ENCODE measurements at regions not wholly inside any gene's neighbourhood (a gene's known extent, or its start where the extent isn't known, plus 50 kb on each side); places are given as distances from the start of the nearest gene placed in this dataset.
"Not testable (repeated sequence)": the region's sequence is repeated elsewhere in the genome, so short reads cannot be mapped to it uniquely, and the experiment has no call there.

DNA sequence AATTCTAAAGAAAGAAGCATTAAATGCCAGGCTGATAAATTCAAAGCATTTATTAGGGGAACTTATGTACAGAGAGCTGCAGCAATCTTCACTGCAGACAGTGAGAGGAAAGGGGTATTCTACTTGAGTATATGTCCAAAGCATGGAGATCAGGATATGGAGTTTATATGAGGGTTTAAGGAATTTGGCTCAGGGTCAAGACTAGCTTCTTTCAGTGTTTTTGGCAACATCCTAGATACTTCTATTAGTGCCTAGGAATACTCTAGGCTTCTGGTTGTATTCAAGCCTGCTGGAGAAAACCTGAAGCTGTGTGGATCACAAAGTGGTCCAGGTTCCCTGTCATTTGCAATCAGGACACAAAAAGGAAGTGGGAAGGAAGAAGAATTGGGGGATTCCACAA, 194.6 kb downstream of the CETN3 start:
- no peak overlapping the region for H3K27ac ChIP-seq (ENCODE audit: low read depth in 2 of 2, low read length in 2 of 2)
- TF ChIP-seq, protein P1, sequence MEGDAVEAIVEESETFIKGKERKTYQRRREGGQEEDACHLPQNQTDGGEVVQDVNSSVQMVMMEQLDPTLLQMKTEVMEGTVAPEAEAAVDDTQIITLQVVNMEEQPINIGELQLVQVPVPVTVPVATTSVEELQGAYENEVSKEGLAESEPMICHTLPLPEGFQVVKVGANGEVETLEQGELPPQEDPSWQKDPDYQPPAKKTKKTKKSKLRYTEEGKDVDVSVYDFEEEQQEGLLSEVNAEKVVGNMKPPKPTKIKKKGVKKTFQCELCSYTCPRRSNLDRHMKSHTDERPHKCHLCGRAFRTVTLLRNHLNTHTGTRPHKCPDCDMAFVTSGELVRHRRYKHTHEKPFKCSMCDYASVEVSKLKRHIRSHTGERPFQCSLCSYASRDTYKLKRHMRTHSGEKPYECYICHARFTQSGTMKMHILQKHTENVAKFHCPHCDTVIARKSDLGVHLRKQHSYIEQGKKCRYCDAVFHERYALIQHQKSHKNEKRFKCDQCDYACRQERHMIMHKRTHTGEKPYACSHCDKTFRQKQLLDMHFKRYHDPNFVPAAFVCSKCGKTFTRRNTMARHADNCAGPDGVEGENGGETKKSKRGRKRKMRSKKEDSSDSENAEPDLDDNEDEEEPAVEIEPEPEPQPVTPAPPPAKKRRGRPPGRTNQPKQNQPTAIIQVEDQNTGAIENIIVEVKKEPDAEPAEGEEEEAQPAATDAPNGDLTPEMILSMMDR (IDR thresholded peaks at IDR 0.05; ENCODE audit: borderline replicate concordance, extremely low read depth, insufficient read depth): no peak
- no peak for DNase-seq
- H3K9me3 ChIP-seq (ENCODE audit: control insufficient read depth in 2 of 3, insufficient read depth in 1 of 3, low read length in 3 of 3): no peaks in the 10 kb centered on the region
- no peaks in the 10 kb centered on the region for H3K4me1 ChIP-seq (ENCODE audit: control insufficient read depth in 2 of 3, insufficient read depth in 2 of 3, low read depth in 1 of 3, low read length in 3 of 3)
- intact Hi-C loops (cut with DNase I): no loop called here
- no peaks in the 10 kb centered on the region for H3K36me3 ChIP-seq (ENCODE audit: control insufficient read depth in 2 of 3, insufficient read depth in 3 of 3, low read length in 3 of 3)
- FAIRE-seq: no peak
- no peaks in the 10 kb centered on the region for H3K27me3 ChIP-seq (ENCODE audit: control insufficient read depth, insufficient read depth, low read length)
- H3K9ac ChIP-seq (ENCODE audit: low read length in 3 of 3): no peak overlapping the region
- H3K4me3 ChIP-seq (ENCODE audit: low read length in 3 of 3): no peak overlapping the region

- DNase-seq: peak in 1 of 5 donors; percentile 14
- H3K9ac ChIP-seq (ENCODE audit: low read length in 3 of 3); intact Hi-C loops (cut with DNase I); H3K27ac ChIP-seq (ENCODE audit: low read depth in 2 of 2, low read length in 2 of 2); H3K4me3 ChIP-seq (ENCODE audit: low read length in 3 of 3); H3K4me1 ChIP-seq (ENCODE audit: control insufficient read depth in 2 of 3, insufficient read depth in 2 of 3, low read depth in 1 of 3, low read length in 3 of 3); H3K9me3 ChIP-seq (ENCODE audit: control insufficient read depth in 2 of 3, insufficient read depth in 1 of 3, low read length in 3 of 3); H3K36me3 ChIP-seq (ENCODE audit: control insufficient read depth in 2 of 3, insufficient read depth in 3 of 3, low read length in 3 of 3); H3K27me3 ChIP-seq (ENCODE audit: control insufficient read depth, insufficient read depth, low read length); FAIRE-seq: not testable (repeated sequence)
These were observed 201.2 kb downstream of the CETN3 start for GRCh38 chr5:90208323-90208722.

- no peak overlapping the region for H3K4me3 ChIP-seq (ENCODE audit: low read length in 3 of 3)
- no peak for DNase-seq
- TF ChIP-seq, protein P1 (IDR thresholded peaks at IDR 0.05; ENCODE audit: borderline replicate concordance, extremely low read depth, insufficient read depth): no peak
- no peak for FAIRE-seq
- no peaks in the 10 kb centered on the region for H3K9me3 ChIP-seq (ENCODE audit: control insufficient read depth in 2 of 3, insufficient read depth in 1 of 3, low read length in 3 of 3)
- H3K27ac ChIP-seq (ENCODE audit: low read depth in 2 of 2, low read length in 2 of 2): no peak overlapping the region
- H3K36me3 ChIP-seq (ENCODE audit: control insufficient read depth in 2 of 3, insufficient read depth in 3 of 3, low read length in 3 of 3): no peaks in the 10 kb centered on the region
- H3K4me1 ChIP-seq (ENCODE audit: control insufficient read depth in 2 of 3, insufficient read depth in 2 of 3, low read depth in 1 of 3, low read length in 3 of 3): no peaks in the 10 kb centered on the region
- intact Hi-C loops (cut with DNase I): no loop called here
- no peaks in the 10 kb centered on the region for H3K27me3 ChIP-seq (ENCODE audit: control insufficient read depth, insufficient read depth, low read length)
- no peak overlapping the region for H3K9ac ChIP-seq (ENCODE audit: low read length in 3 of 3)
These were observed 207.6 kb downstream of the CETN3 start for GRCh38 chr5:90201923-90202322.

GRCh38 chr5:90193185-90193822, 216.3 kb downstream of the CETN3 start:
- FAIRE-seq: no peak
- H3K36me3 ChIP-seq (ENCODE audit: control insufficient read depth in 2 of 3, insufficient read depth in 3 of 3, low read length in 3 of 3): no peaks in the 10 kb centered on the region
- H3K9me3 ChIP-seq (ENCODE audit: control insufficient read depth in 2 of 3, insufficient read depth in 1 of 3, low read length in 3 of 3): no peaks in the 10 kb centered on the region
- no peaks in the 10 kb centered on the region for H3K4me1 ChIP-seq (ENCODE audit: control insufficient read depth in 2 of 3, insufficient read depth in 2 of 3, low read depth in 1 of 3, low read length in 3 of 3)
- peak in 1 of 5 donors; percentile 19 for DNase-seq
- H3K27ac ChIP-seq (ENCODE audit: low read depth in 2 of 2, low read length in 2 of 2): no peak overlapping the region
- H3K27me3 ChIP-seq (ENCODE audit: control insufficient read depth, insufficient read depth, low read length): no peaks in the 10 kb centered on the region
- no peak overlapping the region for H3K4me3 ChIP-seq (ENCODE audit: low read length in 3 of 3)
- H3K9ac ChIP-seq (ENCODE audit: low read length in 3 of 3): no peak overlapping the region
- intact Hi-C loops (cut with DNase I): no loop called here
- TF ChIP-seq, protein P1 (IDR thresholded peaks at IDR 0.05; ENCODE audit: borderline replicate concordance, extremely low read depth, insufficient read depth): no peak
